ENCODE measurements at regions not wholly inside any gene's neighbourhood (a gene's known extent, or its start where the extent isn't known, plus 50 kb on each side); places are given as distances from the start of the nearest gene placed in this dataset.

DNA sequence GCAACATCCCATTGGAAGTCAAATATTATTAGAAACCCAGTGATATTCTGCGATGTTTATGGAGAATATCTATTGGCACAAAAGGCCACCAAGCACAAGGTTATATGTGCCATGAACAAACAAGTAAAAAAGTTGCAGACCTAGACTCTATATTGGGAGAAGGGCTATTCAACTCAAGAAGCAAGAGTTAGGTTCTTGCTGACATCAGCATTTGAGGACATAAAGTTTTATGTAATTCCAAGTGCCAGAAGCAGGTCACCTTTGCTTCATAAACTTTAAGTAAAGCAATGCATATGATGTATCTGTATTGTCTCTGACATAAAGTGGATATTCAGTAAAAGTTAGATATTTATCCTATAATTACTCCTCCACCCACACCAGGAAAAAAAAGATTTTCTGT, 71.1 kb downstream of the MAGEB10 start:
- TF ChIP-seq, protein P1, sequence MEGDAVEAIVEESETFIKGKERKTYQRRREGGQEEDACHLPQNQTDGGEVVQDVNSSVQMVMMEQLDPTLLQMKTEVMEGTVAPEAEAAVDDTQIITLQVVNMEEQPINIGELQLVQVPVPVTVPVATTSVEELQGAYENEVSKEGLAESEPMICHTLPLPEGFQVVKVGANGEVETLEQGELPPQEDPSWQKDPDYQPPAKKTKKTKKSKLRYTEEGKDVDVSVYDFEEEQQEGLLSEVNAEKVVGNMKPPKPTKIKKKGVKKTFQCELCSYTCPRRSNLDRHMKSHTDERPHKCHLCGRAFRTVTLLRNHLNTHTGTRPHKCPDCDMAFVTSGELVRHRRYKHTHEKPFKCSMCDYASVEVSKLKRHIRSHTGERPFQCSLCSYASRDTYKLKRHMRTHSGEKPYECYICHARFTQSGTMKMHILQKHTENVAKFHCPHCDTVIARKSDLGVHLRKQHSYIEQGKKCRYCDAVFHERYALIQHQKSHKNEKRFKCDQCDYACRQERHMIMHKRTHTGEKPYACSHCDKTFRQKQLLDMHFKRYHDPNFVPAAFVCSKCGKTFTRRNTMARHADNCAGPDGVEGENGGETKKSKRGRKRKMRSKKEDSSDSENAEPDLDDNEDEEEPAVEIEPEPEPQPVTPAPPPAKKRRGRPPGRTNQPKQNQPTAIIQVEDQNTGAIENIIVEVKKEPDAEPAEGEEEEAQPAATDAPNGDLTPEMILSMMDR (IDR thresholded peaks at IDR 0.05; ENCODE audit: control insufficient read depth, extremely low read depth, insufficient read depth) = no peak
- DNase-seq (ENCODE audit: low read depth) = no peak
- H3K4me3 ChIP-seq (ENCODE audit: low read depth, low read length) = no peak overlapping the region
